HG03378 (cell line): ENCODE measurements at regions not wholly inside any gene's neighbourhood (a gene's known extent, or its start where the extent isn't known, plus 50 kb on each side); places are given as distances from the start of the nearest gene placed in this dataset.

Experiments
- ATAC-seq: cut with Tn5 transposase; IDR thresholded peaks from one replicate; pipeline ENCODE4 v1.9.1; 2021; ENCODE audit warnings: mild to moderate bottlenecking, moderate library complexity; ENCODE audit not compliant: unreplicated experiment

- ATAC-seq: no peak
Observed at GRCh38 chr22:48396091-48396784, 1431.4 kb downstream of the BRD1 start.

- no peak for ATAC-seq
Observed at GRCh38 chr22:48395201-48395600, 1432.5 kb downstream of the BRD1 start.

- ATAC-seq: no peak
Observed at GRCh38 chr22:48394787-48395186, 1432.9 kb downstream of the BRD1 start.

GRCh38 chr22:48393885-48394284 is 1433.8 kb downstream of the BRD1 start:
- no peak for ATAC-seq

GRCh38 chr22:48393041-48393370 is 1434.7 kb downstream of the BRD1 start:
- ATAC-seq: no peak

- ATAC-seq: no peak
Observed at GRCh38 chr22:48391820-48392219, 1435.9 kb downstream of the BRD1 start.

GRCh38 chr22:48391171-48391711 is 1436.4 kb downstream of the BRD1 start:
- ATAC-seq: no peak

- ATAC-seq: no peak
Observed at GRCh38 chr22:48389916-48390315, 1437.8 kb downstream of the BRD1 start.

- ATAC-seq: no peak
Observed at GRCh38 chr22:48382197-48382596, 1445.5 kb downstream of the BRD1 start.

- no peak for ATAC-seq
Observed at GRCh38 chr22:48380016-48380665, 1447.5 kb downstream of the BRD1 start.

GRCh38 chr22:48379371-48379770 is 1448.3 kb downstream of the BRD1 start:
- no peak for ATAC-seq

- ATAC-seq: no peak
Observed at GRCh38 chr22:48378673-48379072, 1449.0 kb downstream of the BRD1 start.

- ATAC-seq: no peak
Observed at GRCh38 chr22:48376936-48377712, 1450.5 kb downstream of the BRD1 start.

GRCh38 chr22:48376428-48376827 is 1451.2 kb downstream of the BRD1 start:
- ATAC-seq: no peak

- no peak for ATAC-seq
Observed at GRCh38 chr22:48373626-48374173, 1454.0 kb downstream of the BRD1 start.

- no peak for ATAC-seq
Observed at GRCh38 chr22:48372390-48372789, 1455.3 kb downstream of the BRD1 start.

GRCh38 chr22:48371391-48371790 is 1456.3 kb downstream of the BRD1 start:
- no peak for ATAC-seq

- ATAC-seq: no peak
Observed at GRCh38 chr22:48370508-48371325, 1457.0 kb downstream of the BRD1 start.

- ATAC-seq: no peak
Observed at GRCh38 chr22:48369789-48370507, 1457.7 kb downstream of the BRD1 start.

GRCh38 chr22:48368975-48369525 is 1458.6 kb downstream of the BRD1 start:
- no peak for ATAC-seq
